ENCODE measurements at regions not wholly inside any gene's neighbourhood (a gene's known extent, or its start where the extent isn't known, plus 50 kb on each side); places are given as distances from the start of the nearest gene placed in this dataset.

GRCh38 chr14:26856876-26857518 is 259.2 kb upstream of the NOVA1 start:
- DNase-seq = peak; percentile 97

GRCh38 chr14:26859483-26859882 is 261.6 kb upstream of the NOVA1 start:
- DNase-seq = no peak

GRCh38 chr14:26860111-26860510 is 262.3 kb upstream of the NOVA1 start:
- DNase-seq = no peak

GRCh38 chr14:26863736-26864135 is 265.9 kb upstream of the NOVA1 start:
- no peak for DNase-seq

- DNase-seq = peak; percentile 28
Observed at GRCh38 chr14:26866721-26867120, 268.9 kb upstream of the NOVA1 start.

GRCh38 chr14:26867171-26867757 is 269.4 kb upstream of the NOVA1 start:
- peak; percentile 20 for DNase-seq

GRCh38 chr14:26870096-26870495 is 272.3 kb upstream of the NOVA1 start:
- no peak for DNase-seq

- DNase-seq = peak; percentile 34
Observed at GRCh38 chr14:26870722-26871617, 273.1 kb upstream of the NOVA1 start.

- peak; percentile 86 for DNase-seq
Observed at GRCh38 chr14:26872515-26873361, 274.9 kb upstream of the NOVA1 start.

GRCh38 chr14:26873362-26873960 is 275.6 kb upstream of the NOVA1 start:
- DNase-seq = peak; percentile 67

GRCh38 chr14:26887847-26888246 is 290.0 kb upstream of the NOVA1 start:
- DNase-seq = no peak

- no peak for DNase-seq
Observed at GRCh38 chr14:26888592-26888991, 290.8 kb upstream of the NOVA1 start.

- no peak for DNase-seq
Observed at GRCh38 chr14:26896447-26896846, 298.6 kb upstream of the NOVA1 start.

GRCh38 chr14:26897196-26897595 is 299.4 kb upstream of the NOVA1 start:
- DNase-seq = no peak

GRCh38 chr14:26905229-26905628 is 307.4 kb upstream of the NOVA1 start:
- DNase-seq = no peak

GRCh38 chr14:26913786-26914185 is 316.0 kb upstream of the NOVA1 start:
- DNase-seq = no peak

- no peak for DNase-seq
Observed at GRCh38 chr14:26917086-26917485, 319.3 kb upstream of the NOVA1 start.

- no peak for DNase-seq
Observed at GRCh38 chr14:26925876-26926584, 328.2 kb upstream of the NOVA1 start.

- no peak for DNase-seq
Observed at GRCh38 chr14:26926585-26926984, 328.8 kb upstream of the NOVA1 start.

- no peak for DNase-seq
Observed at GRCh38 chr14:26928019-26928418, 330.2 kb upstream of the NOVA1 start.

GRCh38 chr14:26929361-26929760 is 331.5 kb upstream of the NOVA1 start:
- DNase-seq = no peak

GRCh38 chr14:26930576-26930975 is 332.7 kb upstream of the NOVA1 start:
- no peak for DNase-seq
